Body of pancreas (tissue), 4 donors: ENCODE measurements at regions not wholly inside any gene's neighbourhood (a gene's known extent, or its start where the extent isn't known, plus 50 kb on each side); places are given as distances from the start of the nearest gene placed in this dataset.

Experiments
- ATAC-seq: fragments of 150-250 bp; one replicate; pipeline ENCODE4 v1.9.1; 2016
- DNase-seq, 4 donors: peaks; one replicate each; pipeline ENCODE4 v3.0.0-alpha.2; 2019
- H3K27ac ChIP-seq, 4 donors: fragments of 200-600 bp; sonication (generic); 1 replicate in 3 of 4; 2 replicates in 1 of 4; pipeline versions ENCODE4 v1.5.1 to v1.6.1; 2016 to 2019; ENCODE audit warnings: mild to moderate bottlenecking in 1 of 4, mixed read lengths in 1 of 4, moderate library complexity in 1 of 4
- H3K27me3 ChIP-seq, 2 donors: fragments of 200-600 bp; sonication (generic); one replicate each; pipeline ENCODE4 v1.6.0; 2016; ENCODE audit warnings: mild to moderate bottlenecking in 1 of 2
- H3K36me3 ChIP-seq, 2 donors: fragments of 200-600 bp; sonication (generic); replicated peaks in 1 of 2; 2 replicates each; pipeline ENCODE4 v1.5.1; 2016; ENCODE audit warnings: low read depth in 2 of 2; ENCODE audit not compliant: insufficient read depth in 1 of 2
- H3K4me1 ChIP-seq: fragments of 200-600 bp; sonication (generic); one replicate; pipeline ENCODE4 v1.6.0; 2016
- H3K4me3 ChIP-seq, 2 donors: fragments of 200-600 bp; sonication (generic); 1 replicate in 1 of 2; 2 replicates in 1 of 2; pipeline ENCODE4 v1.5.1; 2016 to 2019
- H3K9me3 ChIP-seq, 3 donors: fragments of 200-600 bp; sonication (generic); 1 replicate in 2 of 3; 2 replicates in 1 of 3; pipeline ENCODE4 v1.5.1; 2016
- POLR2A ChIP-seq, 3 donors: fragments of 450-650 bp; IDR thresholded peaks; one replicate each; pipeline ENCODE4 v1.6.1; 2016; ENCODE audit warnings: antibody characterized with exemption in 3 of 3, mild to moderate bottlenecking in 2 of 3
- WGBS, 2 donors: methylation state at CpG; one replicate each; pipeline ENCODE4 v1.1.5; 2017; 5-methylcytosine and 5-hydroxymethylcytosine counted together
- intact Hi-C: fragments of 100-400 bp; cut with DNase I; formaldehyde crosslinking; loops from one replicate; pipeline ENCODE4 v1.15.1; 2023
- TF ChIP-seq, protein P1 (sequence below), 7 experiments: fragments of 450-650 bp in 4 of 7; fragments of 200-600 bp in 3 of 7; sonication (generic) in 3 of 7; IDR thresholded peaks; one replicate each; pipeline ENCODE4 v1.5.1; 2016 to 2019; ENCODE audit warnings: antibody characterized with exemption in 7 of 7

DNA sequence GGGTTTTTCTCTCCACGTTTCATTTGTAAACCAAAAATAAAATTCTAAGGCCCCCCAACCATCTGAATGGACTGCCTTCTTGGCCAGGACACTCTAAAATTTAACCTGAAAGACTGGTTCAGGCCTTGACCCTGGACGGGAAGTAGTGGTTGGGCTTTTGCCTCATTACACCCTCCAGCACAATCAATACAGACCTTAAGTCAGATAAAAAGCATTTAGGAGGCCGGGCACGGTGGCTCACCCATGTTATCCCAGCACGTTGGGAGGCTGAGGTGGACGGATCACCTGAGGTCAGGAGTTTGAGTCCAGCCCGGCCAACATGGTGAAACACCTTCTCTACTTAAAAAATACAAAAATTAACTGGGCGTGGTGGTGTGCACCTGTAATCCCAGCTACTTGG lies 91.6 kb upstream of the PPP1R26 start:
- 43 to 48% methylated on average over 4 to 8 of the region's 8 CpGs for WGBS, 2 donors
- TF ChIP-seq, protein P1, sequence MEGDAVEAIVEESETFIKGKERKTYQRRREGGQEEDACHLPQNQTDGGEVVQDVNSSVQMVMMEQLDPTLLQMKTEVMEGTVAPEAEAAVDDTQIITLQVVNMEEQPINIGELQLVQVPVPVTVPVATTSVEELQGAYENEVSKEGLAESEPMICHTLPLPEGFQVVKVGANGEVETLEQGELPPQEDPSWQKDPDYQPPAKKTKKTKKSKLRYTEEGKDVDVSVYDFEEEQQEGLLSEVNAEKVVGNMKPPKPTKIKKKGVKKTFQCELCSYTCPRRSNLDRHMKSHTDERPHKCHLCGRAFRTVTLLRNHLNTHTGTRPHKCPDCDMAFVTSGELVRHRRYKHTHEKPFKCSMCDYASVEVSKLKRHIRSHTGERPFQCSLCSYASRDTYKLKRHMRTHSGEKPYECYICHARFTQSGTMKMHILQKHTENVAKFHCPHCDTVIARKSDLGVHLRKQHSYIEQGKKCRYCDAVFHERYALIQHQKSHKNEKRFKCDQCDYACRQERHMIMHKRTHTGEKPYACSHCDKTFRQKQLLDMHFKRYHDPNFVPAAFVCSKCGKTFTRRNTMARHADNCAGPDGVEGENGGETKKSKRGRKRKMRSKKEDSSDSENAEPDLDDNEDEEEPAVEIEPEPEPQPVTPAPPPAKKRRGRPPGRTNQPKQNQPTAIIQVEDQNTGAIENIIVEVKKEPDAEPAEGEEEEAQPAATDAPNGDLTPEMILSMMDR (IDR thresholded peaks at IDR 0.05) = no peak
- no peak for TF ChIP-seq POLR2A (IDR thresholded peaks at IDR 0.05)

DNA sequence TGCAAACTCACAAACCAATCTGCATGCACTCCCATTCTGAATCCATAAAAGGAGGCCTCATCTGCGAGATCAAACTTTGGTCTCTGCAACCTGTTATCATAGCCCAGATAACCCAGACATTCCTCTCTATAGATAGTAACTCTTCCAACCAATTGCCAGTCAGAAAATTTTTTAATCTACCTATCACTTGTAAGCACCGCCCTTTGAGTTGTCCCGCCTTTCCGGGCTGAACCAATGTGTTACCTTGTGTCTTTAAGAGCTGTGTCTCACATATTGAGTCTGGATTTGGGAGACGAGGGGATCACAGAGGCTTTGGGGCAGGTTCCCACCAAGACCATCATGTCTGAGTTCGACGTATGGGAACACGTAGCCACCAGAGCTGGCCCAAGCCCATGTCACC lies 91.1 kb upstream of the PPP1R26 start:
- TF ChIP-seq, protein P1 (IDR thresholded peaks at IDR 0.05) = no peak
- no peak for TF ChIP-seq POLR2A (IDR thresholded peaks at IDR 0.05)
- DNase-seq (no peak), ATAC-seq (no peak)
- WGBS, 2 donors = 82 to 84% methylated on average over 8 of the region's 8 CpGs
- Histone ChIP-seq H3K27ac (no peak overlapping the region), H3K4me1 (no peaks in the 10 kb centered on the region), H3K4me3 (no peak overlapping the region), H3K9me3 (no peaks in the 10 kb centered on the region), H3K27me3 (no peaks in the 10 kb centered on the region), H3K36me3 (no peaks in the 10 kb centered on the region)
- intact Hi-C loops = no loop called here

More for the DNA sequence above, 91.6 kb upstream of the PPP1R26 start:
- no peak for DNase-seq
- Histone ChIP-seq H3K9me3 (no peaks in the 10 kb centered on the region), H3K27ac (no peak overlapping the region), H3K4me3 (no peak overlapping the region), H3K4me1 (no peaks in the 10 kb centered on the region), H3K27me3 (no peaks in the 10 kb centered on the region), H3K36me3 (no peaks in the 10 kb centered on the region)
- no peak for ATAC-seq
- intact Hi-C loops = no loop called here

DNA sequence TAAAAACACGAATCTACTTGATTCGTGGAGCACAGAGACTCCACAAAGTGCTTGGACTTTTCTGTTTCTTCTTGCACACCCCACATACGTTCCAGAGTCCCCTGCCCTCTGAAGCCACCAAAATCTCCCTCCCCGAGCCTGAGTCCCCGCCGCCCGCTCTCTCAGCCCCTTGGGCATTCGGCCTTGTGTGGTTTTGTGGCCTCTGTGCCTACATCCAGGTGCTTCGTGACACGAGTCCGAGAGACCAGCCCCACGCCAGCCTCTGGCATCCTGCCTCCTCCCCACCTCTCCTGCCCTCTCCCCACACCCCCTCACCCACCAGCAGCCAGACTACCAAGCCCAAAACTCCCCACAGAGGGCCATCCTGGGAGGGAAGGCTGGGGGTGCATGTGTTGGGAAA lies 87.8 kb upstream of the PPP1R26 start:
- no peaks in the 10 kb centered on the region for H3K4me1 ChIP-seq
- no peaks in the 10 kb centered on the region for H3K36me3 ChIP-seq
- WGBS, 2 donors = 58 to 68% methylated on average over 12 of the region's 12 CpGs
- no peak overlapping the region for H3K27ac ChIP-seq
- intact Hi-C loops = no loop called here
- ATAC-seq (no peak), DNase-seq (peak in 1 of 4 donors; percentile 9)
- peaks cover 0 to 10% (median 0%) of the 10 kb centered on the region in 3 donors for H3K9me3 ChIP-seq
- no peak overlapping the region for H3K4me3 ChIP-seq
- no peaks in the 10 kb centered on the region for H3K27me3 ChIP-seq
- no peak for TF ChIP-seq POLR2A (IDR thresholded peaks at IDR 0.05)
- TF ChIP-seq, protein P1 (IDR thresholded peaks at IDR 0.05) = no peak

DNA sequence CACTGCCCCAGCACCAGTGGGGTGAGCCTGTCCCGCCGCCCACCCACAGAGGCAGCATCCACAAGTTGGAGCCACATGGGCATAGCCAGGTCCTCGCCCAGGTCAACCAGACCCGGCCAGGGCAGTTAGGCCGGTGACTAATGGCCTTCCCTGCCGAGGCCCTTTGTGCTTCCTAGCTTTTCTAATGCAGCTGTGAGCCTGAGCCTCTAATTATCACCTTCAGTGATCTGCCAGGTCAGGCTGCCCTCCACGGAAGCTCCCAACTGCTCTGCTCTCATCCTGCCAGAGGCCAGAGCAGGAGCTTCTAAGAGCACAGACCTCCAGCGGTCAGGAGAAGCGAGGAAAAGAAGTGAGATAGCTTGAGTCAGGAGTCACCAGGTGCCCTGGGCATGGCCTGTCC lies 87.1 kb upstream of the PPP1R26 start:
- no peak for ATAC-seq
- no peaks in the 10 kb centered on the region for H3K4me1 ChIP-seq

DNA sequence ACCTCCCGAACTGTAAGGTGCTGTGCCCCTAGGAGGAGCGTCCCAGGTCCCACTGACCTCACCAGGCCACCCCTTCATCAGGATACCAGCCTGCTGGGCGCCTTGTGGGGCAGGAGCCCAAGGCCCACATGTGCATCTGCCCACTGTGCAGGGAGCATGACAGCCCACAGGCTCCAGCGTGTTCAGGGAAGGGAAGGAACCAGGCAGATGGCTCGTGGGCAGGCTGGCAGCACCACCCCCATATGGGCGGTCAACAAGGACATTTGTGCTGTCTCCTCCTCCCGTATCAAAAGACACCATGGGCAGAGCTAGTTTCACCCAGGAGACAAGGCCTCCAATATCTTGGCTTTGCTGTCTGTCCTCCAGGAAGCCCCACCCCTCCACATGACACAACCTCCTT lies 85.5 kb upstream of the PPP1R26 start:
- Histone ChIP-seq H3K27me3 (no peaks in the 10 kb centered on the region), H3K27ac (no peak overlapping the region), H3K4me3 (no peak overlapping the region), H3K4me1 (no peaks in the 10 kb centered on the region), H3K36me3 (no peaks in the 10 kb centered on the region), H3K9me3 (peaks cover 0 to 16% (median 0%) of the 10 kb centered on the region in 3 donors)
- 17 to 59% methylated on average over 1 to 7 of the region's 7 CpGs for WGBS, 2 donors
- TF ChIP-seq POLR2A (IDR thresholded peaks at IDR 0.05) = no peak
- TF ChIP-seq, protein P1 (IDR thresholded peaks at IDR 0.05) = no peak
- ATAC-seq = no peak
- DNase-seq = no peak
- intact Hi-C loops = no loop called here

More for the DNA sequence above, 87.1 kb upstream of the PPP1R26 start:
- intact Hi-C loops = no loop called here
- TF ChIP-seq POLR2A (IDR thresholded peaks at IDR 0.05) = no peak
- TF ChIP-seq, protein P1 (IDR thresholded peaks at IDR 0.05) = no peak
- Histone ChIP-seq H3K36me3 (no peaks in the 10 kb centered on the region), H3K27ac (no peak overlapping the region), H3K27me3 (no peaks in the 10 kb centered on the region), H3K9me3 (peaks cover 0 to 16% (median 0%) of the 10 kb centered on the region in 3 donors), H3K4me3 (no peak overlapping the region)
- DNase-seq = no peak
- 45 to 80% methylated on average over 1 to 8 of the region's 9 CpGs for WGBS, 2 donors
